ENCODE measurements at regions not wholly inside any gene's neighbourhood (a gene's known extent, or its start where the extent isn't known, plus 50 kb on each side); places are given as distances from the start of the nearest gene placed in this dataset.

- TF ChIP-seq CTCF (IDR thresholded peaks at IDR 0.05) (no peak), POLR2A (IDR thresholded peaks at IDR 0.05) (no peak), EP300 (IDR thresholded peaks at IDR 0.05) (no peak)
Measured at GRCh38 chr7:66522518-66522917, 106.2 kb upstream of the KCTD7 start.

Data from ovary (tissue), 3 donors.